Activated B cell treated with CpG ODN at 0.5 μM for 24 hours (primary cell): ENCODE measurements at regions not wholly inside any gene's neighbourhood (a gene's known extent, or its start where the extent isn't known, plus 50 kb on each side); places are given as distances from the start of the nearest gene placed in this dataset.
"Not testable (repeated sequence)": the region's sequence is repeated elsewhere in the genome, so short reads cannot be mapped to it uniquely, and the experiment has no call there.

Experiments
- ATAC-seq: fragments of 200-7000 bp; cut with Tn5 transposase; one replicate; pipeline ENCODE4 v1.10.0; 2021; ENCODE audit warnings: low read depth, mild to moderate bottlenecking, moderate library complexity
- CTCF ChIA-PET: fragments of 350-600 bp; sonication (Branson Sonifier 250); formaldehyde crosslinking; loops from one replicate; lab custom pipeline; 2021; ENCODE audit warnings: antibody characterized with exemption; lab: Charles Lee
- POLR2A ChIA-PET: fragments of 350-600 bp; sonication (Branson Sonifier 250); formaldehyde crosslinking; loops from one replicate; lab custom pipeline; 2021; ENCODE audit warnings: antibody characterized with exemption; lab: Charles Lee
- DNase-seq: peaks from one replicate; pipeline ENCODE4 v3.0.0; 2022
- H3K27ac Mint-ChIP-seq: one replicate; pipeline ENCODE4 v1.8.0; 2020; ENCODE audit warnings: mixed read lengths
- H3K27me3 Mint-ChIP-seq: one replicate; pipeline ENCODE4 v1.8.0; 2021; ENCODE audit warnings: mixed read lengths
- H3K36me3 Mint-ChIP-seq: one replicate; pipeline ENCODE4 v1.8.0; 2021; ENCODE audit warnings: low read depth, mixed read lengths
- H3K4me1 Mint-ChIP-seq: one replicate; pipeline ENCODE4 v1.8.0; 2021; ENCODE audit warnings: mixed read lengths
- H3K4me3 Mint-ChIP-seq: one replicate; pipeline ENCODE4 v1.8.0; 2020; ENCODE audit warnings: mild to moderate bottlenecking, mixed read lengths
- H3K9me3 Mint-ChIP-seq: one replicate; pipeline ENCODE4 v1.8.0; 2020; ENCODE audit warnings: mixed read lengths
- CTCF ChIP-seq: fragments of 200-600 bp; IDR thresholded peaks from one replicate; pipeline ENCODE4 v1.8.0; 2022; ENCODE audit warnings: antibody characterized with exemption, mild to moderate bottlenecking
- intact Hi-C: fragments of 100-400 bp; cut with micrococcal nuclease; formaldehyde crosslinking; loops from one replicate; pipeline ENCODE4 v1.15.1; 2024

- H3K27ac Mint-ChIP-seq: no peak overlapping the region
- TF ChIP-seq CTCF: no peak
- POLR2A ChIA-PET: no interaction called here
- DNase-seq (no peak), ATAC-seq (no peak)
- CTCF ChIA-PET: no interaction called here
- intact Hi-C loops: no loop called here
- H3K9me3 Mint-ChIP-seq: peaks cover 4% of the 10 kb centered on the region
- no peaks in the 10 kb centered on the region for H3K4me1 Mint-ChIP-seq
- no peaks in the 10 kb centered on the region for H3K36me3 Mint-ChIP-seq
- no peak overlapping the region for H3K4me3 Mint-ChIP-seq
- no peaks in the 10 kb centered on the region for H3K27me3 Mint-ChIP-seq
Measured at GRCh38 chr4:43587758-43588157, 695.2 kb downstream of the GRXCR1 start.

- TF ChIP-seq CTCF: no peak
- ChIA-PET POLR2A (interaction anchor here (0.7 kb wide), 1 partner anchor 1071 kb away, joined by 3 read pairs; the partner anchor contains the start of gene GUF1), CTCF (no interaction called here)
- DNase-seq (no peak), ATAC-seq (peak; percentile 54)
- peaks cover 2% of the 10 kb centered on the region for H3K9me3 Mint-ChIP-seq
- H3K4me1 Mint-ChIP-seq: peaks cover 38% of the 10 kb centered on the region
- H3K27ac Mint-ChIP-seq: peak overlapping the region; percentile 86
- H3K27me3 Mint-ChIP-seq: no peaks in the 10 kb centered on the region
- no peaks in the 10 kb centered on the region for H3K36me3 Mint-ChIP-seq
- H3K4me3 Mint-ChIP-seq: peak overlapping the region; percentile 6
- intact Hi-C loops: no loop called here
Measured at GRCh38 chr4:43607400-43607799, 714.9 kb downstream of the GRXCR1 start.

GRCh38 chr4:43607827-43608461 is 715.4 kb downstream of the GRXCR1 start:
- Mint-ChIP-seq H3K4me3 (peak overlapping the region; percentile 21), H3K27me3 (no peaks in the 10 kb centered on the region), H3K4me1 (peaks cover 38% of the 10 kb centered on the region), H3K36me3 (no peaks in the 10 kb centered on the region), H3K27ac (peak overlapping the region; percentile 86), H3K9me3 (peaks cover 2% of the 10 kb centered on the region)
- DNase-seq (no peak), ATAC-seq (peak; percentile 47)
- CTCF ChIA-PET: no interaction called here
- TF ChIP-seq CTCF: no peak
- POLR2A ChIA-PET: no interaction called here
- intact Hi-C loops: no loop called here

GRCh38 chr4:43619219-43619618 is 726.7 kb downstream of the GRXCR1 start:
- Mint-ChIP-seq H3K36me3 (no peaks in the 10 kb centered on the region), H3K4me1 (no peaks in the 10 kb centered on the region), H3K27ac (no peak overlapping the region), H3K4me3 (no peak overlapping the region), H3K9me3 (peaks cover 9% of the 10 kb centered on the region), H3K27me3 (no peaks in the 10 kb centered on the region)
- no peak for DNase-seq
- CTCF ChIA-PET: no interaction called here
- TF ChIP-seq CTCF: no peak
- no peak for ATAC-seq
- POLR2A ChIA-PET: no interaction called here
- intact Hi-C loops: no loop called here

- ATAC-seq, H3K36me3 Mint-ChIP-seq, CTCF ChIA-PET, H3K27me3 Mint-ChIP-seq, H3K4me3 Mint-ChIP-seq, H3K4me1 Mint-ChIP-seq, intact Hi-C loops, DNase-seq, H3K27ac Mint-ChIP-seq, POLR2A ChIA-PET, H3K9me3 Mint-ChIP-seq: not testable (repeated sequence)
Measured at GRCh38 chr4:43637893-43638292, 745.4 kb downstream of the GRXCR1 start.

GRCh38 chr4:43651991-43652390 is 759.5 kb downstream of the GRXCR1 start:
- POLR2A ChIA-PET: no interaction called here
- ATAC-seq: no peak
- Mint-ChIP-seq H3K27me3 (no peaks in the 10 kb centered on the region), H3K4me1 (no peaks in the 10 kb centered on the region), H3K9me3 (peaks cover 5% of the 10 kb centered on the region), H3K4me3 (no peak overlapping the region), H3K36me3 (no peaks in the 10 kb centered on the region), H3K27ac (no peak overlapping the region)
- no peak for TF ChIP-seq CTCF
- DNase-seq: no peak
- CTCF ChIA-PET: no interaction called here
- intact Hi-C loops: no loop called here

GRCh38 chr4:43659547-43659946 is 767.0 kb downstream of the GRXCR1 start:
- H3K4me1 Mint-ChIP-seq, ATAC-seq, H3K27me3 Mint-ChIP-seq, H3K4me3 Mint-ChIP-seq, DNase-seq, H3K27ac Mint-ChIP-seq, CTCF ChIA-PET, POLR2A ChIA-PET, H3K36me3 Mint-ChIP-seq, H3K9me3 Mint-ChIP-seq, intact Hi-C loops: not testable (repeated sequence)

GRCh38 chr4:43672265-43672885 is 776.2 kb downstream of the KCTD8 start:
- H3K4me3 Mint-ChIP-seq, H3K27me3 Mint-ChIP-seq, H3K36me3 Mint-ChIP-seq, DNase-seq, POLR2A ChIA-PET, H3K9me3 Mint-ChIP-seq, ATAC-seq, H3K4me1 Mint-ChIP-seq, intact Hi-C loops, CTCF ChIA-PET, H3K27ac Mint-ChIP-seq: not testable (repeated sequence)
